ENCODE measurements at regions not wholly inside any gene's neighbourhood (a gene's known extent, or its start where the extent isn't known, plus 50 kb on each side); places are given as distances from the start of the nearest gene placed in this dataset.

DNA sequence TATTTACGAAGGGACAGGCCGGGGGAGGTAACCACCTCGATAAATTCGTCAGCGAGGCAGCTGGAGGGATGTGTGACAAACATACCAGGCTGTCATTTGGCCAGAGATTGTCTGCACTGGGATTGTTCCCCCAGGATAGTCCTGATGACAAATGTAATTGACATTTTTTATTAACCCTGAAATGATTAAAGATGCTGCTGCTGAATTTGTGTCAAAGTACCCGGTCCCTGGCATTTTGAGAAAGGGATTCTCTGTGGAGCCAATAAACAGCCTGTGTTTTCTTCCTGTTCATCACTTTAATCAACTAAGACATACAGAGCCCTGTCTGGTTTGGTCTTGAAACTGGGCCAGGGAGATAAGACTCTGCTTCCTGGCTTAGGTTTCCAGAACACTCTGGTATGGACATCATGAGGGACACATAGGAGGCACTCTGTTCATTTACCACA lies 117.6 kb downstream of the SLC25A47 start:
- no peaks in the 10 kb centered on the region for H3K36me3 Mint-ChIP-seq (ENCODE audit: insufficient read depth, unreplicated experiment)
- H3K9me3 Mint-ChIP-seq (ENCODE audit: unreplicated experiment) = no peaks in the 10 kb centered on the region
- H3K27me3 Mint-ChIP-seq (ENCODE audit: insufficient read depth, unreplicated experiment) = no peaks in the 10 kb centered on the region
- CTCF ChIA-PET = interaction anchor here (0.5 to 8.9 kb wide), 15 partner anchors 9 to 1224 kb away, joined by 3 to 81 read pairs (median 5); no protein-coding TSS in a partner anchor
- H3K4me1 Mint-ChIP-seq (ENCODE audit: insufficient read depth, unreplicated experiment) = peaks cover 23% of the 10 kb centered on the region
- intact Hi-C loops (cut with micrococcal nuclease) = loop anchor here (1.0 to 2.0 kb wide), 2 partner anchors 205 to 460 kb away; no protein-coding TSS in a partner anchor
- no TSS peak for BruUV-seq (replicated peaks)
- no peak for DNase-seq (ENCODE audit: unreplicated experiment)
- no peak overlapping the region for H3K4me3 Mint-ChIP-seq (ENCODE audit: unreplicated experiment)
- POLR2A ChIA-PET = interaction anchor here (0.6 to 3.6 kb wide), 9 partner anchors 23 to 1003 kb away, joined by 3 to 33 read pairs (median 3); no protein-coding TSS in a partner anchor
- TF ChIP-seq, protein P1, sequence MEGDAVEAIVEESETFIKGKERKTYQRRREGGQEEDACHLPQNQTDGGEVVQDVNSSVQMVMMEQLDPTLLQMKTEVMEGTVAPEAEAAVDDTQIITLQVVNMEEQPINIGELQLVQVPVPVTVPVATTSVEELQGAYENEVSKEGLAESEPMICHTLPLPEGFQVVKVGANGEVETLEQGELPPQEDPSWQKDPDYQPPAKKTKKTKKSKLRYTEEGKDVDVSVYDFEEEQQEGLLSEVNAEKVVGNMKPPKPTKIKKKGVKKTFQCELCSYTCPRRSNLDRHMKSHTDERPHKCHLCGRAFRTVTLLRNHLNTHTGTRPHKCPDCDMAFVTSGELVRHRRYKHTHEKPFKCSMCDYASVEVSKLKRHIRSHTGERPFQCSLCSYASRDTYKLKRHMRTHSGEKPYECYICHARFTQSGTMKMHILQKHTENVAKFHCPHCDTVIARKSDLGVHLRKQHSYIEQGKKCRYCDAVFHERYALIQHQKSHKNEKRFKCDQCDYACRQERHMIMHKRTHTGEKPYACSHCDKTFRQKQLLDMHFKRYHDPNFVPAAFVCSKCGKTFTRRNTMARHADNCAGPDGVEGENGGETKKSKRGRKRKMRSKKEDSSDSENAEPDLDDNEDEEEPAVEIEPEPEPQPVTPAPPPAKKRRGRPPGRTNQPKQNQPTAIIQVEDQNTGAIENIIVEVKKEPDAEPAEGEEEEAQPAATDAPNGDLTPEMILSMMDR (IDR thresholded peaks at IDR 0.05; ENCODE audit: unreplicated experiment) = no peak
- H3K27ac Mint-ChIP-seq (ENCODE audit: low read depth, unreplicated experiment) = peak overlapping the region; percentile 87

DNA sequence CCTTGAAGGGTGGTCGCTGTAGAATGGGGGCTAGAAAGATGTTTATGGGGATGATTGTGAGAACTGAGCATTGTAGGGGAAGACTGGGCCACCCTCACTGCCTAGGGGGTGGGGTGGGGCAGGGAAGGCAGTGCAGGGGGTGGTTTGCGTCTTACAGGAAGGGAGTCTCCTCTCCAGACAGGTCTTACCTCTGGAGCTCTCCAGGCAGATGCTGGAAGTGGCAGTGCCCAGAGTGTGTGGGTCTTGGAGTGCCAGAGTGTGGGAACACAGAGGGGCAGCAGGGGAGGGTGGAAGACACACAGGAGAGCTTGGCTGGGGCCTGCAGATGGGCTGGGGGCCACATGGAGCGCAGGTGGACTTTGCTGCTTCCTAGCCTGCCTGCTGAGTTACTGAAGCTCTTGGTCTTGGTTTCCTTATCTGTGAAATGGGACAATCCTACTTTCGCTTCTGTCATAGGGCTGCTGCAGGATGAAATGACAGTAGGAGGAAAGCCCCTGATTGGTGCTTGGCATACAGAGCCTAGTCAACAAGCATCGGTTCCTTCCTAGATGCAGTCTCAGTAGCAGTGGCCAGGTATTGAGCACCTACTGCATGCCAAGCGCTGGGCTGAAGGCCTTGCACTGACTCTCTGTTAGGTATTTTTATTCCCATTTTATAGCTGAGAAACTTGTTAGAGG lies 118.3 kb downstream of the SLC25A47 start:
- DNase-seq (ENCODE audit: unreplicated experiment) = no peak
- no peak overlapping the region for H3K4me3 Mint-ChIP-seq (ENCODE audit: unreplicated experiment)
- H3K9me3 Mint-ChIP-seq (ENCODE audit: unreplicated experiment) = no peaks in the 10 kb centered on the region
- H3K36me3 Mint-ChIP-seq (ENCODE audit: insufficient read depth, unreplicated experiment) = no peaks in the 10 kb centered on the region
- TF ChIP-seq, protein P1 (IDR thresholded peaks at IDR 0.05; ENCODE audit: unreplicated experiment) = no peak
- no TSS peak for BruUV-seq (replicated peaks)
- no peaks in the 10 kb centered on the region for H3K27me3 Mint-ChIP-seq (ENCODE audit: insufficient read depth, unreplicated experiment)
- peaks cover 23% of the 10 kb centered on the region for H3K4me1 Mint-ChIP-seq (ENCODE audit: insufficient read depth, unreplicated experiment)
- CTCF ChIA-PET = interaction anchor here (0.7 to 8.9 kb wide), 9 partner anchors 9 to 1223 kb away, joined by 3 to 81 read pairs (median 3); no protein-coding TSS in a partner anchor
- POLR2A ChIA-PET = interaction anchor here (0.6 to 2.9 kb wide), 3 partner anchors 138 to 1002 kb away, joined by 3 to 15 read pairs (median 3); no protein-coding TSS in a partner anchor
- intact Hi-C loops (cut with micrococcal nuclease) = loop anchor here (2.0 kb wide), 1 partner anchor 459 kb away; no protein-coding TSS in a partner anchor
- no peak overlapping the region for H3K27ac Mint-ChIP-seq (ENCODE audit: low read depth, unreplicated experiment)

GRCh38 chr14:100442036-100442435 lies 118.9 kb downstream of the SLC25A47 start:
- H3K4me3 Mint-ChIP-seq (ENCODE audit: unreplicated experiment) = no peak overlapping the region
- H3K9me3 Mint-ChIP-seq (ENCODE audit: unreplicated experiment) = no peaks in the 10 kb centered on the region
- H3K27me3 Mint-ChIP-seq (ENCODE audit: insufficient read depth, unreplicated experiment) = no peaks in the 10 kb centered on the region
- DNase-seq (ENCODE audit: unreplicated experiment) = no peak
- no peak overlapping the region for H3K27ac Mint-ChIP-seq (ENCODE audit: low read depth, unreplicated experiment)
- intact Hi-C loops (cut with micrococcal nuclease) = no loop called here
- H3K36me3 Mint-ChIP-seq (ENCODE audit: insufficient read depth, unreplicated experiment) = no peaks in the 10 kb centered on the region
- POLR2A ChIA-PET = no interaction called here
- TF ChIP-seq, protein P1 (IDR thresholded peaks at IDR 0.05; ENCODE audit: unreplicated experiment) = no peak
- CTCF ChIA-PET = interaction anchor here (0.6 to 8.9 kb wide), 6 partner anchors 25 to 1187 kb away, joined by 3 to 81 read pairs (median 6); no protein-coding TSS in a partner anchor
- BruUV-seq (replicated peaks) = no TSS peak
- peaks cover 23% of the 10 kb centered on the region for H3K4me1 Mint-ChIP-seq (ENCODE audit: insufficient read depth, unreplicated experiment)
